ENCODE measurements at regions not wholly inside any gene's neighbourhood (a gene's known extent, or its start where the extent isn't known, plus 50 kb on each side); places are given as distances from the start of the nearest gene placed in this dataset.

- TF ChIP-seq TSHZ2 (CRISPR knock-in tag; IDR thresholded peaks at IDR 0.05) (no peak), SNAI2 (CRISPR knock-in tag; IDR thresholded peaks at IDR 0.05) (no peak), ARNTL (CRISPR knock-in tag; IDR thresholded peaks at IDR 0.05; ENCODE audit: borderline replicate concordance, low read depth) (no peak), ZC3H10 (CRISPR knock-in tag; IDR thresholded peaks at IDR 0.05) (no peak), TOX (CRISPR knock-in tag; IDR thresholded peaks at IDR 0.05; ENCODE audit: borderline replicate concordance) (no peak), ZNF565 (CRISPR knock-in tag; conservative IDR thresholded peaks at IDR 0.05; ENCODE audit: low read depth) (no peak), ZFP3 (CRISPR knock-in tag; IDR thresholded peaks at IDR 0.05) (no peak), ZNF70 (CRISPR knock-in tag; IDR thresholded peaks at IDR 0.05) (no peak)
- TF ChIP-seq, protein P1, sequence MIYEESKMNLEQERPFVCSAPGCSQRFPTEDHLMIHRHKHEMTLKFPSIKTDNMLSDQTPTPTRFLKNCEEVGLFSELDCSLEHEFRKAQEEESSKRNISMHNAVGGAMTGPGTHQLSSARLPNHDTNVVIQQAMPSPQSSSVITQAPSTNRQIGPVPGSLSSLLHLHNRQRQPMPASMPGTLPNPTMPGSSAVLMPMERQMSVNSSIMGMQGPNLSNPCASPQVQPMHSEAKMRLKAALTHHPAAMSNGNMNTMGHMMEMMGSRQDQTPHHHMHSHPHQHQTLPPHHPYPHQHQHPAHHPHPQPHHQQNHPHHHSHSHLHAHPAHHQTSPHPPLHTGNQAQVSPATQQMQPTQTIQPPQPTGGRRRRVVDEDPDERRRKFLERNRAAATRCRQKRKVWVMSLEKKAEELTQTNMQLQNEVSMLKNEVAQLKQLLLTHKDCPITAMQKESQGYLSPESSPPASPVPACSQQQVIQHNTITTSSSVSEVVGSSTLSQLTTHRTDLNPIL (CRISPR knock-in tag; IDR thresholded peaks at IDR 0.05; ENCODE audit: low read depth) = no peak
Observed at GRCh38 chr22:27298742-27299141, 502.8 kb downstream of the MN1 start (continued).

DNA sequence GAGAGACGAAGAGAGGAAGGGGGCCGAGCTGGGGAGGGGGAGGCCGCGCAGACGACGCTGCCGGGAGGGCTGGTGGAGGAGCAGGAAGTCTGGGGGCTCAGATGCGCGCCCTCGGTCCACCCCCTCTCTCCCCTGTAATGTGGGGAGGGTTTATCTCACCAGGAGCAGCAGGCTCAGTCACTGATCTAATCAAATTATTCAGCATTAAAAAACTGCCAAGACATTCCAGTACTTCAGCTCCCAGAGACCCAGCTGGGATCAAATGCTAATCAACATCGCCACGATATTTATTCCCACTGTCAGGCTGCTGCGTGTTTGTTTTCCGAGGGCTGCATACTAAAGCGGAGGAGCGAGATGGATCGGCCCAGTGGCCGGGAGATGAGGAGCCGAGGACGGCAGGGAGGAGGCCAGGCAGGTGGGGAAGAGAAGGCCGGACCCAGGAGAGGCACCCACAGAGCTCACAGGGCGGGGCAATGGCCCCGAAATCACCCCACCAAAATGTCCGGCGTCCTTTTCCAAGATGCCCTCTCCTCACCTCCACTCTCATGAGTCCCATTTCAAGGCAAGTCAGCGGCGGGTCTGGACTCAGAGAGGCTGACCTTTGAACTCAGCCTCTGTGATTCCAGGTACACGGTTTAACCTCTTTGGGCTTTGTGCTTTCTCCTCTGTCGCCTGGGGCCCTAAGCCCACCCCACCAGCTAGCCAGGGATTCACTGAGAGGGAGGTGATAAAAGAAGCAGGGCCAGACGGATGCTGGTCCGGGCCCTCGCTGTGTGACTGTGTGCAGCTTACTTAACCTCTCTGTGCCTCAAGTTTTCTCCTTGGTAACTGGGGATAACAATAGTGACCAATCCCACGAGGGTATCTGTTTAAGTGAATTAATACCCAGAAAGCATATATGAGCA, 502.1 kb downstream of the MN1 start:
- TF ChIP-seq SNAI2 (CRISPR knock-in tag; IDR thresholded peaks at IDR 0.05) (no peak), ZNF565 (CRISPR knock-in tag; conservative IDR thresholded peaks at IDR 0.05; ENCODE audit: low read depth) (no peak), TOX (CRISPR knock-in tag; IDR thresholded peaks at IDR 0.05; ENCODE audit: borderline replicate concordance) (no peak), ISL1 (CRISPR knock-in tag; IDR thresholded peaks at IDR 0.05) (peak; percentile 34; the same call in 1 of the 2 replicates), ZFP30 (CRISPR knock-in tag; IDR thresholded peaks at IDR 0.05) (no peak)
- TF ChIP-seq, protein P1 (CRISPR knock-in tag; IDR thresholded peaks at IDR 0.05; ENCODE audit: low read depth) = no peak
- TF ChIP-seq, protein P2, sequence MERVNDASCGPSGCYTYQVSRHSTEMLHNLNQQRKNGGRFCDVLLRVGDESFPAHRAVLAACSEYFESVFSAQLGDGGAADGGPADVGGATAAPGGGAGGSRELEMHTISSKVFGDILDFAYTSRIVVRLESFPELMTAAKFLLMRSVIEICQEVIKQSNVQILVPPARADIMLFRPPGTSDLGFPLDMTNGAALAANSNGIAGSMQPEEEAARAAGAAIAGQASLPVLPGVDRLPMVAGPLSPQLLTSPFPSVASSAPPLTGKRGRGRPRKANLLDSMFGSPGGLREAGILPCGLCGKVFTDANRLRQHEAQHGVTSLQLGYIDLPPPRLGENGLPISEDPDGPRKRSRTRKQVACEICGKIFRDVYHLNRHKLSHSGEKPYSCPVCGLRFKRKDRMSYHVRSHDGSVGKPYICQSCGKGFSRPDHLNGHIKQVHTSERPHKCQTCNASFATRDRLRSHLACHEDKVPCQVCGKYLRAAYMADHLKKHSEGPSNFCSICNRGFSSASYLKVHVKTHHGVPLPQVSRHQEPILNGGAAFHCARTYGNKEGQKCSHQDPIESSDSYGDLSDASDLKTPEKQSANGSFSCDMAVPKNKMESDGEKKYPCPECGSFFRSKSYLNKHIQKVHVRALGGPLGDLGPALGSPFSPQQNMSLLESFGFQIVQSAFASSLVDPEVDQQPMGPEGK (CRISPR knock-in tag; IDR thresholded peaks at IDR 0.05; ENCODE audit: borderline replicate concordance) = peak; percentile 83; the same call in 1 of the 2 replicates
- peak; percentile 59 for ATAC-seq

DNA sequence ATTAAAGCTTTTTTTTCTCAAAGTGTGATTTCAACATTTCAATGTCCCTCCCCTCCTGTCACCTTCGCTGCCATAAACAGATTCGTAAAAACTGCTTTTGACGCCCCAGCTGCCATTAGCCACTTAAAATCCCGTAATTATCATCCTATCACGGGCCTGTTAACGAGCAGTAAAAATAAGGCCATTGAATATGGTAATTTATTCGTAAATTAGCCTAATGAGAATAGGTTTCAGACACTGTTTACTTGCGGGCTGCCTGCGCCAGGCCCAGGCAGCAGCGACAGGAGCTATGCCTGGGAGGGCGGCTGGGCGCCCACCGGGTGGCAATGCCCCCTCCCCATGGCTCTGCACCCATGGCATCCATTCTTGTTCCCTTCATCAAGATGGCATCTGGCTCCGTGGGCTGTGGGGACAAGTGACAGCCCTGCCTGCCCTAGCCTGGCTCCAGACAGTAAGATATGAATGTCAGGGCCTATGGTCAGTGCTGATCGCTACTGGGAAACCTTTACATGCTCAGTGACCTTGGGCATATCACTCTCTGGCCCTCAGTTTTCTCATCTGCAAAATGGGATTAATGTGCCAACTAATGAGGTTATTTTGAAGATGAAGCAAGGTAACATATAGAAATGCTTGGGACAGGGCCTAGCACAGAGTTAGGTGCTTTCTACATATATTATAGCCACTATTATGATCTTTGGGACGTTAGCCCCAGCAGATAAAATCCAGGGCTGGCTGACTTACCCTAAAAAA, 500.8 kb downstream of the MN1 start:
- no peak for TF ChIP-seq CSDC2 (CRISPR knock-in tag; IDR thresholded peaks at IDR 0.05)
- ATAC-seq = no peak

- no peak for ATAC-seq
- no peak for TF ChIP-seq ISL1 (CRISPR knock-in tag; IDR thresholded peaks at IDR 0.05)
- TF ChIP-seq SNAI2 (CRISPR knock-in tag; IDR thresholded peaks at IDR 0.05) = no peak
- TF ChIP-seq, protein P3, sequence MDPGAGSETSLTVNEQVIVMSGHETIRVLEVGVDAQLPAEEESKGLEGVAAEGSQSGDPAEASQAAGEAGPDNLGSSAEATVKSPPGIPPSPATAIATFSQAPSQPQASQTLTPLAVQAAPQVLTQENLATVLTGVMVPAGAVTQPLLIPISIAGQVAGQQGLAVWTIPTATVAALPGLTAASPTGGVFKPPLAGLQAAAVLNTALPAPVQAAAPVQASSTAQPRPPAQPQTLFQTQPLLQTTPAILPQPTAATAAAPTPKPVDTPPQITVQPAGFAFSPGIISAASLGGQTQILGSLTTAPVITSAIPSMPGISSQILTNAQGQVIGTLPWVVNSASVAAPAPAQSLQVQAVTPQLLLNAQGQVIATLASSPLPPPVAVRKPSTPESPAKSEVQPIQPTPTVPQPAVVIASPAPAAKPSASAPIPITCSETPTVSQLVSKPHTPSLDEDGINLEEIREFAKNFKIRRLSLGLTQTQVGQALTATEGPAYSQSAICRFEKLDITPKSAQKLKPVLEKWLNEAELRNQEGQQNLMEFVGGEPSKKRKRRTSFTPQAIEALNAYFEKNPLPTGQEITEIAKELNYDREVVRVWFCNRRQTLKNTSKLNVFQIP (CRISPR knock-in tag; IDR thresholded peaks at IDR 0.05; ENCODE audit: borderline replicate concordance, low read depth) = no peak
- TF ChIP-seq TCF4 (CRISPR knock-in tag; IDR thresholded peaks at IDR 0.05; ENCODE audit: borderline replicate concordance) = no peak
- no peak for TF ChIP-seq ZNF565 (CRISPR knock-in tag; conservative IDR thresholded peaks at IDR 0.05; ENCODE audit: low read depth)
- no peak for TF ChIP-seq ZFP30 (CRISPR knock-in tag; IDR thresholded peaks at IDR 0.05)
- no peak for TF ChIP-seq ZC3H10 (CRISPR knock-in tag; IDR thresholded peaks at IDR 0.05)
- no peak for TF ChIP-seq TSHZ2 (CRISPR knock-in tag; IDR thresholded peaks at IDR 0.05)
- TF ChIP-seq, protein P2 (CRISPR knock-in tag; IDR thresholded peaks at IDR 0.05; ENCODE audit: borderline replicate concordance) = no peak
- TF ChIP-seq GLIS3 (CRISPR knock-in tag; IDR thresholded peaks at IDR 0.05) = no peak
Observed at GRCh38 chr22:27302501-27302900, 499.1 kb downstream of the MN1 start.
